ENCODE measurements at regions not wholly inside any gene's neighbourhood (a gene's known extent, or its start where the extent isn't known, plus 50 kb on each side); places are given as distances from the start of the nearest gene placed in this dataset.

DNA sequence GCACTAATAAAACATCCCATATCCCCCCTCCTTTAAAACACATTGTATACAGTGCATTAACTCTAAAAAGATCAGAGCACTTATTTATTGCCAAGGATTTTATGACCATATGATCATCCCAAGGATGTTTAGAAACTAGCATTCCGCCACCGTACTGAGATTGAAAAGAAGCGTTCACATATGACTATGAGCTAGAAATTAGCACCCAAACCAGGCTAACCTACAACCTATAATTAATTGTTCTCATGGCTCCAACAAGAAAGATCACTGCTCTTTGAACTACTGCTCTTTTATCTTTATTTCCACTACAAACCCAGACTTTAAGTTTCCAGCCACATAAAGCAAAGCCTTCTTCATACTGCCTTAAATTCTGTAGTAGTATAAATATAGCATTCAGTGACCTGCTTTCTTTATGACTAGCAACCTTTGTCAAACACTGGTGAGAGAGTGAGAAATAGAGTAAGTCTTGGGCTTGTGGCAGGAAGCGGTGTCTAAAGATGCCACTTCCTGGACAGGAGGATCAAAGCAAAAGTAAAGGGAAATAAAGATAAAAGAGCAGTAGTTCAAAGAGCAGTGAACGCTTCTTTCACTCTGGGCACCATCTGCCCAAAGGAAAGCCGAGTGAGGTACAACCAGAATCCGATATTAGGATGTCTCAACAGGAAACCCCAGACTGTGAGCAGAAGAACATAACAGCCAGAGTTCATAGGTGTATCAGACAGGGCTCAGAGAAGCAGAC lies 151.1 kb upstream of the ERCC6L2 start:
- Histone ChIP-seq H3K27ac (replicated peaks) (no peak overlapping the region), H3K27me3 (ENCODE audit: insufficient read depth, poor library complexity, severe bottlenecking) (no peaks in the 10 kb centered on the region), H3K4me3 (replicated peaks; ENCODE audit: insufficient read depth, low read length) (no peak overlapping the region)
- peak in 1 of 2 experiments; percentile 29 for DNase-seq (ENCODE audit: low read depth in 1 of 2, low spot score in 1 of 2)
- TF ChIP-seq GABPA (IDR thresholded peaks at IDR 0.05; ENCODE audit: low read depth) (no peak), POLR2AphosphoS5 (IDR thresholded peaks at IDR 0.05; ENCODE audit: low read depth) (no peak), CTCF (IDR thresholded peaks at IDR 0.05; ENCODE audit: insufficient read depth, low read length) (no peak), SPI1 (IDR thresholded peaks at IDR 0.05; ENCODE audit: borderline replicate concordance, low read depth) (no peak), REST (IDR thresholded peaks at IDR 0.05; ENCODE audit: insufficient replicate concordance, low read depth) (no peak)

GRCh38 chr9:95722141-95722540 lies 153.3 kb upstream of the ERCC6L2 start:
- H3K4me3 ChIP-seq (replicated peaks; ENCODE audit: insufficient read depth, low read length), result no peak overlapping the region
- no peak for DNase-seq (ENCODE audit: low read depth in 1 of 2, low spot score in 1 of 2)
- no peak for TF ChIP-seq REST (IDR thresholded peaks at IDR 0.05; ENCODE audit: insufficient replicate concordance, low read depth)
- TF ChIP-seq SPI1 (IDR thresholded peaks at IDR 0.05; ENCODE audit: borderline replicate concordance, low read depth), result no peak
- no peak for TF ChIP-seq CTCF (IDR thresholded peaks at IDR 0.05; ENCODE audit: insufficient read depth, low read length)
- TF ChIP-seq POLR2AphosphoS5 (IDR thresholded peaks at IDR 0.05; ENCODE audit: low read depth), result no peak
- no peak for TF ChIP-seq GABPA (IDR thresholded peaks at IDR 0.05; ENCODE audit: low read depth)
- no peak overlapping the region for H3K27ac ChIP-seq (replicated peaks)
- no peaks in the 10 kb centered on the region for H3K27me3 ChIP-seq (ENCODE audit: insufficient read depth, poor library complexity, severe bottlenecking)

- H3K4me3 ChIP-seq (replicated peaks; ENCODE audit: insufficient read depth, low read length), result no peak overlapping the region
- H3K27ac ChIP-seq (replicated peaks), result no peak overlapping the region
- no peak for TF ChIP-seq CTCF (IDR thresholded peaks at IDR 0.05; ENCODE audit: insufficient read depth, low read length)
- TF ChIP-seq SPI1 (IDR thresholded peaks at IDR 0.05; ENCODE audit: borderline replicate concordance, low read depth), result no peak
- TF ChIP-seq POLR2AphosphoS5 (IDR thresholded peaks at IDR 0.05; ENCODE audit: low read depth), result no peak
- no peak for TF ChIP-seq REST (IDR thresholded peaks at IDR 0.05; ENCODE audit: insufficient replicate concordance, low read depth)
- no peak for TF ChIP-seq GABPA (IDR thresholded peaks at IDR 0.05; ENCODE audit: low read depth)
- no peak for DNase-seq (ENCODE audit: low read depth in 1 of 2, low spot score in 1 of 2)
- no peaks in the 10 kb centered on the region for H3K27me3 ChIP-seq (ENCODE audit: insufficient read depth, poor library complexity, severe bottlenecking)
Measured at GRCh38 chr9:95721061-95721531, 154.4 kb upstream of the ERCC6L2 start.

Measured in HL-60 (cell line).